22Rv1 (cell line): ENCODE measurements at regions not wholly inside any gene's neighbourhood (a gene's known extent, or its start where the extent isn't known, plus 50 kb on each side); places are given as distances from the start of the nearest gene placed in this dataset.

Experiments used
- CTCF ChIP-seq: fragments of 450-650 bp; IDR thresholded peaks from 2 replicates; pipeline ENCODE4 v1.5.1; 2017; ENCODE audit warnings: mild to moderate bottlenecking
- ZFX ChIP-seq: fragments of 450-650 bp; IDR thresholded peaks from 2 replicates; pipeline ENCODE4 v1.6.1; 2017; ENCODE audit warnings: antibody characterized with exemption, borderline replicate concordance

- TF ChIP-seq CTCF (no peak), ZFX (no peak)
Measured at GRCh38 chr6:10166031-10166430, 248.8 kb downstream of the TFAP2A start.
